HepG2 (cell line): ENCODE measurements at regions not wholly inside any gene's neighbourhood (a gene's known extent, or its start where the extent isn't known, plus 50 kb on each side); places are given as distances from the start of the nearest gene placed in this dataset.

Source experiments
- CTCF ChIP-seq: sonication (generic); formaldehyde crosslinking; IDR thresholded peaks from 2 replicates; pipeline ENCODE4 v1.5.0; 2020; ENCODE audit warnings: mild to moderate bottlenecking, missing genetic modification reagents, moderate library complexity
- ETV6 ChIP-seq: sonication (generic); formaldehyde crosslinking; conservative IDR thresholded peaks from 2 replicates; pipeline ENCODE4 v1.4.0; 2020; ENCODE audit warnings: missing genetic modification reagents
- EZH2 ChIP-seq: conservative IDR thresholded peaks from 2 replicates; pipeline ENCODE4 v1.6.1; 2012; ENCODE audit warnings: mild to moderate bottlenecking, low read depth, low read length, moderate library complexity
- SMARCC2 ChIP-seq: fragments of 450-650 bp; IDR thresholded peaks from 2 replicates; pipeline ENCODE4 v1.6.1; 2017; ENCODE audit warnings: antibody characterized with exemption, mild to moderate bottlenecking

- TF ChIP-seq SMARCC2 (no peak), CTCF (no peak), EZH2 (no peak), ETV6 (CRISPR knock-in tag) (no peak)
These were observed 163.9 kb upstream of the TFAP2D start for GRCh38 chr6:50549475-50549874.
